Common myeloid progenitor, CD34-positive (primary cell): ENCODE measurements at regions not wholly inside any gene's neighbourhood (a gene's known extent, or its start where the extent isn't known, plus 50 kb on each side); places are given as distances from the start of the nearest gene placed in this dataset.

ENCODE experiments used
- CTCF ChIA-PET: fragments of 350-600 bp; sonication (Branson Sonifier 250); formaldehyde crosslinking; loops from one replicate; lab custom pipeline; 2021; ENCODE audit warnings: antibody characterized with exemption; lab: Charles Lee
- POLR2A ChIA-PET: fragments of 350-600 bp; sonication (Branson Sonifier 250); formaldehyde crosslinking; loops from one replicate; lab custom pipeline; 2021; ENCODE audit warnings: antibody characterized with exemption; lab: Charles Lee
- DNase-seq, 3 donors: peaks; one replicate each; pipeline versions ENCODE4 v3.0.0 to v3.0.0-alpha.2; 2013
- H3K27ac ChIP-seq, 2 experiments: 1 replicate in 1 of 2; 2 replicates in 1 of 2; pipeline ENCODE4 v1.7.0; 2013; ENCODE audit warnings: inconsistent platforms in 2 of 2, low read length in 2 of 2, mild to moderate bottlenecking in 2 of 2, low read depth in 1 of 2, moderate library complexity in 1 of 2; ENCODE audit not compliant: severe bottlenecking in 2 of 2, insufficient read depth in 1 of 2, poor library complexity in 1 of 2
- H3K27me3 ChIP-seq, 5 experiments: replicated peaks in 2 of 5; 1 replicate in 3 of 5; 2 replicates in 2 of 5; pipeline versions ENCODE4 v1.6.1 to v1.7.0; 2013; ENCODE audit warnings: low read length in 4 of 5, mild to moderate bottlenecking in 2 of 5, moderate library complexity in 2 of 5, inconsistent platforms in 1 of 5; ENCODE audit not compliant: insufficient read depth in 5 of 5, control insufficient read depth in 4 of 5
- H3K36me3 ChIP-seq, 4 experiments: 1 replicate in 2 of 4; 2 replicates in 2 of 4; pipeline versions ENCODE4 v1.6.1 to v1.7.0; 2013; ENCODE audit warnings: low read length in 3 of 4, control low read depth in 1 of 4, mild to moderate bottlenecking in 1 of 4; ENCODE audit not compliant: control insufficient read depth in 4 of 4, insufficient read depth in 4 of 4
- H3K4me1 ChIP-seq, 4 experiments: 1 replicate in 3 of 4; 2 replicates in 1 of 4; pipeline versions ENCODE4 v1.6.1 to v1.7.1; 2013; ENCODE audit warnings: low read length in 3 of 4, mild to moderate bottlenecking in 3 of 4, control low read depth in 1 of 4, inconsistent platforms in 1 of 4, moderate library complexity in 1 of 4; ENCODE audit not compliant: control insufficient read depth in 4 of 4, insufficient read depth in 4 of 4; ENCODE audit errors: control extremely low read depth in 1 of 4
- H3K4me3 ChIP-seq, 7 experiments: 1 replicate in 4 of 7; 2 replicates in 3 of 7; pipeline versions ENCODE4 v1.5.1 to v1.7.0; 2013; ENCODE audit warnings: mild to moderate bottlenecking in 7 of 7, low read length in 6 of 7, moderate library complexity in 6 of 7, inconsistent platforms in 2 of 7, low read depth in 2 of 7, control low read depth in 1 of 7; ENCODE audit not compliant: insufficient read depth in 4 of 7, control insufficient read depth in 1 of 7; ENCODE audit errors: extremely low read depth in 1 of 7
- H3K9me3 ChIP-seq, 5 experiments: 1 replicate in 4 of 5; 2 replicates in 1 of 5; pipeline versions ENCODE4 v1.6.1 to v1.7.1; 2013; ENCODE audit warnings: low read length in 4 of 5, mild to moderate bottlenecking in 2 of 5, inconsistent platforms in 1 of 5, low read depth in 1 of 5, moderate library complexity in 1 of 5; ENCODE audit not compliant: control insufficient read depth in 4 of 5, insufficient read depth in 2 of 5; ENCODE audit errors: control extremely low read depth in 1 of 5
- WGBS: methylation state at CpG from one replicate; pipeline ENCODE4 v1.1.5; 2013; ENCODE audit not compliant: insufficient coverage; 5-methylcytosine and 5-hydroxymethylcytosine counted together

DNA sequence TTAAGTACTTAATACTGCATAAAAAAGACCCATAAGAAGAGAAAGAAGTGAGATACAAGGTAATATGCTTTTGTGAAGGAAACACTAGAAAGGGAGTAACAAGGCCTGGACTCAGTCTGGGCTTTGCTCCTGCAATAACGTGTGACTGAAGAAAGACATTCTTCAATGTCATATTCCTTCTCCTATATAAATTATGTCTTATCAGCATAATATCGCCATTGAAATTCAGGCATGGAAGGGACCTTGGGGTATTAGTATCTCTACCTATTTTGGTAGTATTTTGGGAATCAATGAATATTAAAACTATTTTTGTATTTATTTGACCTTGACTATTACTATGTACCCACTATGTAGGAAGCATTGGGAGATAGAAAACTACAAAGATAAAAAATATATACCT lies 62.2 kb upstream of the GIMD1 start:
- ChIA-PET CTCF (no interaction called here), POLR2A (no interaction called here)
- no peak for DNase-seq
- H3K27ac ChIP-seq = no peak overlapping the region
- WGBS = no CpG with 5 or more reads among the region's 2 CpGs
- no peak overlapping the region for H3K4me3 ChIP-seq
- no peaks in the 10 kb centered on the region for H3K4me1 ChIP-seq
- no peaks in the 10 kb centered on the region for H3K27me3 ChIP-seq
- no peaks in the 10 kb centered on the region for H3K36me3 ChIP-seq
- no peaks in the 10 kb centered on the region for H3K9me3 ChIP-seq

- no peak overlapping the region for H3K4me3 ChIP-seq
- H3K9me3 ChIP-seq = no peaks in the 10 kb centered on the region
- H3K27me3 ChIP-seq = no peaks in the 10 kb centered on the region
- WGBS = 75% methylated on average over 1 of the region's 2 CpGs
- no peaks in the 10 kb centered on the region for H3K4me1 ChIP-seq
- ChIA-PET POLR2A (no interaction called here), CTCF (no interaction called here)
- no peak for DNase-seq
- no peaks in the 10 kb centered on the region for H3K36me3 ChIP-seq
- no peak overlapping the region for H3K27ac ChIP-seq
These were observed 61.3 kb upstream of the GIMD1 start for GRCh38 chr4:106429885-106430284.

DNA sequence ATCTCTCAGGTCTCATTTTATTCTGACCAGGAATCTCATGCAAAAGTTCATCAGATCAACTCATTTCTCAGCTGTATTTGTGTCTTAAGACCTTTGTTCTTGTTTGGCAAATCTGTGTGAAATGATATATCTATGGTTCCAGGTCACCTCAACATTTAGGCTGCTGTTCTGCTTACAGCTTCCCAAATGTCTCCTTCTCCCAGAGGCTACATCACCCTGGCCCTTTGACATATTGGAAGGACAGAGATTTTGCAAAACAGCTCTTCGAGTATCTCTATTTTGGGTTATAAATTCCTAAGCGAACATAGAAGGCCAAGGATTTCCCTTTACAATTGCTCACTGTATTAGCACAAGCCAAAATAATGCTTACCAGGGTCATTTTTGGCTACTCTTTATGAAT lies 57.5 kb upstream of the GIMD1 start:
- DNase-seq = no peak
- no peaks in the 10 kb centered on the region for H3K9me3 ChIP-seq
- no peak overlapping the region for H3K4me3 ChIP-seq
- POLR2A ChIA-PET = no interaction called here
- CTCF ChIA-PET = interaction anchor here (1.0 kb wide), 1 partner anchor 11 kb away, joined by 3 read pairs; no protein-coding TSS in a partner anchor
- H3K4me1 ChIP-seq = no peaks in the 10 kb centered on the region
- H3K27ac ChIP-seq = no peak overlapping the region
- H3K36me3 ChIP-seq = no peaks in the 10 kb centered on the region
- no peaks in the 10 kb centered on the region for H3K27me3 ChIP-seq
- WGBS = 100% methylated on average over 2 of the region's 2 CpGs

DNA sequence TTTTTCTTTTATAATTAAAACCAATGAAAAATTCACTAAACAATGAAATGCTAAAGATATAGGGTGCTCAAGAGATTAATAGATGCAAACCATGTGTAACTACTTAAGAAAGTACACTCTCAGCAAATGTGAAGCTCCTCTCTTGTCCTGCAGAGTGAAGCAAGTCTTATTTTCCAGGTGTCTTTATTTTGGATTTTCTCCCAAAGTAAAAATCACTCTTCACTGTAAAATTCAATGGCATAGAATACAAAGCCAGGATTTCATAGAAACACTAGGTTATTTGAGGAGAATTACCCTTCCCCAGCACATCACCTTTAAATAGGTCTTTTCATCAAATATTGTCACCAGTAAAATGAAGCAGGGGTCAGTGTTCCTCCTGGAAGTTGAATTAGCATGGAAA lies 57.0 kb upstream of the GIMD1 start:
- DNase-seq = no peak
- CTCF ChIA-PET = interaction anchor here (1.0 kb wide), 1 partner anchor 10 kb away, joined by 3 read pairs; no protein-coding TSS in a partner anchor
- no peaks in the 10 kb centered on the region for H3K36me3 ChIP-seq
- no peak overlapping the region for H3K4me3 ChIP-seq
- H3K9me3 ChIP-seq = no peaks in the 10 kb centered on the region
- POLR2A ChIA-PET = no interaction called here
- H3K4me1 ChIP-seq = no peaks in the 10 kb centered on the region
- H3K27me3 ChIP-seq = no peaks in the 10 kb centered on the region
- H3K27ac ChIP-seq = no peak overlapping the region

GRCh38 chr4:106424426-106424825 lies 55.8 kb upstream of the GIMD1 start:
- WGBS = 100% methylated on average over 2 of the region's 3 CpGs

GRCh38 chr4:106423791-106424190 lies 55.2 kb upstream of the GIMD1 start:
- Histone ChIP-seq H3K27me3 (no peaks in the 10 kb centered on the region), H3K4me1 (no peaks in the 10 kb centered on the region), H3K9me3 (no peaks in the 10 kb centered on the region), H3K27ac (no peak overlapping the region), H3K4me3 (no peak overlapping the region), H3K36me3 (no peaks in the 10 kb centered on the region)
- no peak for DNase-seq
- ChIA-PET CTCF (no interaction called here), POLR2A (no interaction called here)

More at GRCh38 chr4:106424426-106424825, 55.8 kb upstream of the GIMD1 start:
- POLR2A ChIA-PET = no interaction called here
- DNase-seq = no peak
- Histone ChIP-seq H3K27ac (no peak overlapping the region), H3K27me3 (no peaks in the 10 kb centered on the region), H3K4me1 (no peaks in the 10 kb centered on the region), H3K9me3 (no peaks in the 10 kb centered on the region), H3K4me3 (no peak overlapping the region), H3K36me3 (no peaks in the 10 kb centered on the region)
- CTCF ChIA-PET = no interaction called here

- no peak for DNase-seq
- H3K9me3 ChIP-seq = no peaks in the 10 kb centered on the region
- no peak overlapping the region for H3K4me3 ChIP-seq
- H3K4me1 ChIP-seq = no peaks in the 10 kb centered on the region
- POLR2A ChIA-PET = no interaction called here
- no peak overlapping the region for H3K27ac ChIP-seq
- no peaks in the 10 kb centered on the region for H3K36me3 ChIP-seq
- peaks cover 0 to 2% (median 0%) of the 10 kb centered on the region in 5 experiments for H3K27me3 ChIP-seq
- CTCF ChIA-PET = no interaction called here
- no CpG with 5 or more reads among the region's 1 CpG for WGBS
These were observed 54.2 kb upstream of the GIMD1 start for GRCh38 chr4:106422766-106423165.
